ENCODE measurements at regions not wholly inside any gene's neighbourhood (a gene's known extent, or its start where the extent isn't known, plus 50 kb on each side); places are given as distances from the start of the nearest gene placed in this dataset.
"Not testable (repeated sequence)": the region's sequence is repeated elsewhere in the genome, so short reads cannot be mapped to it uniquely, and the experiment has no call there.

DNA sequence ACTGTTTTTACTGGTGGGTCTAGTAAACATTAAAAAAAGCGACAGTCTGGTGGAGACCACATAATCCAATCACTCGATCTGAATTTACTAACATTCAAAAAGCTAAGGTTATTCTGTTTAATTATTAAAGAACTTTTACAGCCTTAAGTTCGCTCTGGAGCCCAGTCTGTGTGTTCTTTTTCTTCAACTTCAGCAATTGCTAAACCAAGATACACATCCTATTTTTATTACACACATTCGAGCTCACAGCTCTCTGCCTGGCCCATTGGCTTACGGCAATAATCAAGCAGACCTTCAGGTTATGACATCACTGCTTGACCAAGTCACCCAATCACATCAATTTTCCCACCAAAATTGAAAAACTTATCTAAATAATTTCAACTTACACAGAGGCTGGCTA is 57.4 kb upstream of the PRSS16 start:
- TF ChIP-seq, protein P1, sequence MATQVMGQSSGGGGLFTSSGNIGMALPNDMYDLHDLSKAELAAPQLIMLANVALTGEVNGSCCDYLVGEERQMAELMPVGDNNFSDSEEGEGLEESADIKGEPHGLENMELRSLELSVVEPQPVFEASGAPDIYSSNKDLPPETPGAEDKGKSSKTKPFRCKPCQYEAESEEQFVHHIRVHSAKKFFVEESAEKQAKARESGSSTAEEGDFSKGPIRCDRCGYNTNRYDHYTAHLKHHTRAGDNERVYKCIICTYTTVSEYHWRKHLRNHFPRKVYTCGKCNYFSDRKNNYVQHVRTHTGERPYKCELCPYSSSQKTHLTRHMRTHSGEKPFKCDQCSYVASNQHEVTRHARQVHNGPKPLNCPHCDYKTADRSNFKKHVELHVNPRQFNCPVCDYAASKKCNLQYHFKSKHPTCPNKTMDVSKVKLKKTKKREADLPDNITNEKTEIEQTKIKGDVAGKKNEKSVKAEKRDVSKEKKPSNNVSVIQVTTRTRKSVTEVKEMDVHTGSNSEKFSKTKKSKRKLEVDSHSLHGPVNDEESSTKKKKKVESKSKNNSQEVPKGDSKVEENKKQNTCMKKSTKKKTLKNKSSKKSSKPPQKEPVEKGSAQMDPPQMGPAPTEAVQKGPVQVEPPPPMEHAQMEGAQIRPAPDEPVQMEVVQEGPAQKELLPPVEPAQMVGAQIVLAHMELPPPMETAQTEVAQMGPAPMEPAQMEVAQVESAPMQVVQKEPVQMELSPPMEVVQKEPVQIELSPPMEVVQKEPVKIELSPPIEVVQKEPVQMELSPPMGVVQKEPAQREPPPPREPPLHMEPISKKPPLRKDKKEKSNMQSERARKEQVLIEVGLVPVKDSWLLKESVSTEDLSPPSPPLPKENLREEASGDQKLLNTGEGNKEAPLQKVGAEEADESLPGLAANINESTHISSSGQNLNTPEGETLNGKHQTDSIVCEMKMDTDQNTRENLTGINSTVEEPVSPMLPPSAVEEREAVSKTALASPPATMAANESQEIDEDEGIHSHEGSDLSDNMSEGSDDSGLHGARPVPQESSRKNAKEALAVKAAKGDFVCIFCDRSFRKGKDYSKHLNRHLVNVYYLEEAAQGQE (IDR thresholded peaks at IDR 0.05; ENCODE audit: insufficient replicate concordance, low read depth) = no peak
- TF ChIP-seq SPI1 (IDR thresholded peaks at IDR 0.05; ENCODE audit: borderline replicate concordance, low read depth) (no peak), POLR2AphosphoS5 (IDR thresholded peaks at IDR 0.05; ENCODE audit: low read depth) (no peak), GABPA (IDR thresholded peaks at IDR 0.05; ENCODE audit: low read depth) (no peak)
- TF ChIP-seq, protein P2, sequence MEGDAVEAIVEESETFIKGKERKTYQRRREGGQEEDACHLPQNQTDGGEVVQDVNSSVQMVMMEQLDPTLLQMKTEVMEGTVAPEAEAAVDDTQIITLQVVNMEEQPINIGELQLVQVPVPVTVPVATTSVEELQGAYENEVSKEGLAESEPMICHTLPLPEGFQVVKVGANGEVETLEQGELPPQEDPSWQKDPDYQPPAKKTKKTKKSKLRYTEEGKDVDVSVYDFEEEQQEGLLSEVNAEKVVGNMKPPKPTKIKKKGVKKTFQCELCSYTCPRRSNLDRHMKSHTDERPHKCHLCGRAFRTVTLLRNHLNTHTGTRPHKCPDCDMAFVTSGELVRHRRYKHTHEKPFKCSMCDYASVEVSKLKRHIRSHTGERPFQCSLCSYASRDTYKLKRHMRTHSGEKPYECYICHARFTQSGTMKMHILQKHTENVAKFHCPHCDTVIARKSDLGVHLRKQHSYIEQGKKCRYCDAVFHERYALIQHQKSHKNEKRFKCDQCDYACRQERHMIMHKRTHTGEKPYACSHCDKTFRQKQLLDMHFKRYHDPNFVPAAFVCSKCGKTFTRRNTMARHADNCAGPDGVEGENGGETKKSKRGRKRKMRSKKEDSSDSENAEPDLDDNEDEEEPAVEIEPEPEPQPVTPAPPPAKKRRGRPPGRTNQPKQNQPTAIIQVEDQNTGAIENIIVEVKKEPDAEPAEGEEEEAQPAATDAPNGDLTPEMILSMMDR (IDR thresholded peaks at IDR 0.05; ENCODE audit: insufficient read depth, low read length) = no peak
- no peak overlapping the region for H3K27ac ChIP-seq (replicated peaks)
- H3K27me3 ChIP-seq (ENCODE audit: insufficient read depth, poor library complexity, severe bottlenecking) = no peaks in the 10 kb centered on the region

GRCh38 chr6:27194453-27194852 is 53.0 kb upstream of the PRSS16 start:
- DNase-seq (ENCODE audit: low read depth in 1 of 2, low spot score in 1 of 2); H3K4me3 ChIP-seq (replicated peaks; ENCODE audit: insufficient read depth, low read length); H3K27me3 ChIP-seq (ENCODE audit: insufficient read depth, poor library complexity, severe bottlenecking); H3K27ac ChIP-seq (replicated peaks): not testable (repeated sequence)

More for the DNA sequence above, 57.4 kb upstream of the PRSS16 start:
- no peak for DNase-seq (ENCODE audit: low read depth in 1 of 2, low spot score in 1 of 2)
- H3K4me3 ChIP-seq (replicated peaks; ENCODE audit: insufficient read depth, low read length) = no peak overlapping the region

DNA sequence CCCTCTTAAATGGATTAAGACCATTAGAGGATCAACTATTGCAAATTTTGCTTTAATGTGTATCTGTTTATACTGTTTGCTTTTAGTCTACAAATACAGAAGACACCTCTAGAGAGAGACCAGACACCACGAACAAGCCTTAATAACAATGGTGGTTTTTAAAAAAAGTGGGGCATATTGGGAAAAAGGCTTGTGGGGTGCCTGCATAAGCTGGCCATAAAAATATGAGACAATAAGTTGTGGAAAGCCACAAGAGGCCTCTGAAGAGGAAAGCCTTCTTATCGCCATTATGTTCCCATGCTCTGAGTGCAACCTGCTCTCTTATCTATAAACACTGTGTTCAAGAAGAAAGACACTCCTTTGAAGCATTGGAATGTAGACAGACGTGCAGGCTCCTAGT is 52.0 kb upstream of the PRSS16 start:
- not testable (repeated sequence) for H3K4me3 ChIP-seq (replicated peaks; ENCODE audit: insufficient read depth, low read length); H3K27me3 ChIP-seq (ENCODE audit: insufficient read depth, poor library complexity, severe bottlenecking); H3K27ac ChIP-seq (replicated peaks); DNase-seq (ENCODE audit: low read depth in 1 of 2, low spot score in 1 of 2)

Small RNA genes lying in the stretch of these regions (microRNA-seq; reads per million reads assigned to microRNA genes)
- gene MIR3143 = 1.2 reads per million

Measured in HL-60 (cell line).